Right lobe of liver (tissue), 4 donors: ENCODE measurements at regions not wholly inside any gene's neighbourhood (a gene's known extent, or its start where the extent isn't known, plus 50 kb on each side); places are given as distances from the start of the nearest gene placed in this dataset.

Source experiments
- CTCF ChIP-seq, 4 donors: fragments of 200-600 bp in 3 of 4; fragments of 450-650 bp in 1 of 4; IDR thresholded peaks; one replicate each; pipeline versions ENCODE4 v1.5.1 to v1.8.0; 2016 to 2022; ENCODE audit warnings: antibody characterized with exemption in 4 of 4, mild to moderate bottlenecking in 2 of 4
- POLR2A ChIP-seq: fragments of 450-650 bp; IDR thresholded peaks from one replicate; pipeline ENCODE4 v1.6.1; 2017; ENCODE audit warnings: antibody characterized with exemption, mild to moderate bottlenecking
- donor health status: DM: no; HTN: no; CAD: no.
- donor health status: DM: no; HTN: no; CAD: no.
- donor health status: DM: no; HTN: yes; CAD: no.

- TF ChIP-seq CTCF (IDR thresholded peaks at IDR 0.05) (no peak), POLR2A (no peak)
Observed at GRCh38 chr5:115396081-115396480, 99.6 kb upstream of the CCDC112 start.
